Stomach (tissue), 8 donors: ENCODE measurements at regions not wholly inside any gene's neighbourhood (a gene's known extent, or its start where the extent isn't known, plus 50 kb on each side); places are given as distances from the start of the nearest gene placed in this dataset.

Experiments used
- DNase-seq, 2 donors: peaks; one replicate each; pipeline versions ENCODE4 v3.0.0 to v3.0.0-alpha.2; 2013 to 2019
- H3K27ac ChIP-seq, 5 donors: fragments of 200-600 bp in 4 of 5; sonication (generic) in 4 of 5; one replicate each; pipeline ENCODE4 v1.5.1; 2013 to 2019; ENCODE audit warnings: mild to moderate bottlenecking in 1 of 5, moderate library complexity in 1 of 5
- H3K27me3 ChIP-seq, 3 donors: fragments of 200-600 bp; sonication (generic); one replicate each; pipeline ENCODE4 v1.5.1; 2017 to 2019; ENCODE audit warnings: mixed run types in 1 of 3
- H3K36me3 ChIP-seq, 4 donors: fragments of 200-600 bp; sonication (generic); 1 replicate in 3 of 4; 2 replicates in 1 of 4; pipeline ENCODE4 v1.5.1; 2016 to 2019
- H3K4me1 ChIP-seq, 4 donors: fragments of 200-600 bp; sonication (generic); one replicate each; pipeline ENCODE4 v1.5.1; 2016 to 2019
- H3K4me3 ChIP-seq, 4 donors: fragments of 200-600 bp; sonication (generic) in 3 of 4; one replicate each; pipeline ENCODE4 v1.5.1; 2016 to 2019; ENCODE audit warnings: mild to moderate bottlenecking in 1 of 4
- H3K9me3 ChIP-seq, 4 donors: fragments of 200-600 bp; sonication (generic); one replicate each; pipeline ENCODE4 v1.5.1; 2016 to 2019
- EP300 ChIP-seq: sonication (generic); formaldehyde crosslinking; IDR thresholded peaks from one replicate; pipeline ENCODE4 v1.6.1; 2017; ENCODE audit warnings: antibody characterized with exemption
- POLR2A ChIP-seq, 4 donors: fragments of 450-650 bp; IDR thresholded peaks; one replicate each; pipeline ENCODE4 v1.6.1; 2016; ENCODE audit warnings: antibody characterized with exemption in 4 of 4, control low read depth in 2 of 4, mild to moderate bottlenecking in 1 of 4, moderate library complexity in 1 of 4
- POLR2AphosphoS5 ChIP-seq, 3 donors: sonication (generic); formaldehyde crosslinking; IDR thresholded peaks; one replicate each; pipeline ENCODE4 v1.6.1; 2016; ENCODE audit warnings: antibody characterized with exemption in 3 of 3
- WGBS, 5 donors: extraction: QIAGEN DNeasy Blood & Tissue Kit in 3 of 5; methylation state at CpG; one replicate each; pipeline versions ENCODE4 v1.1.5 to v1.1.7; 2013 to 2018; 5-methylcytosine and 5-hydroxymethylcytosine counted together
- intact Hi-C: fragments of 100-400 bp; cut with DNase I; formaldehyde crosslinking; loops from one replicate; pipeline ENCODE4 v1.15.1; 2023; ENCODE audit warnings: low total_unique reads
- TF ChIP-seq, protein P1 (sequence below), 7 experiments: fragments of 450-650 bp in 4 of 7; fragments of 200-600 bp in 3 of 7; sonication (generic) in 3 of 7; IDR thresholded peaks; one replicate each; pipeline ENCODE4 v1.5.1; 2016 to 2019; ENCODE audit warnings: antibody characterized with exemption in 7 of 7, control low read depth in 2 of 7, mild to moderate bottlenecking in 1 of 7
- donor health status: healthy with polysubstance abuse.
- donor health status: Bipolar disorder and iron deficiency.
- donor health status: healthy.

DNA sequence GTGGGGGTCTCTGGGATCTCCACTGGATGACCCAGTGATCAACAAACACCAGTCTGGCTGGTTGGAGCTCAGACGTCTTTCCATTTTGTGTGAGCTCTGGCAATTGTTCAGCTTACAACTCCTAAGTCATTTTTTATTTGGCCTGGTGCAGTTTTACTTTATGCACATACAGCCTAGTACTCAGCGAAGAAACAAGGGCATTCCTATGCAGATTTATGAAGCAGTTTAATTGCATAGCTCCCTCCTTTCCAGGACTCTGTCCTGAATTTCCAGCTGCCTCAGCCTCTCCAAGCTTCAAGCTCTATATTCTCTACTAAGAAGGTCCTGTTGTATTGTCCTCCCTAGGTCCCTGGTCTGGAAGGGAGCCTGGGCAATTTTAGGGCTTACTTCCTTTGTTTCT is 145.6 kb upstream of the GALNT17 start:
- no peak overlapping the region for H3K4me3 ChIP-seq
- H3K27me3 ChIP-seq: no peaks in the 10 kb centered on the region
- H3K4me1 ChIP-seq: no peaks in the 10 kb centered on the region
- TF ChIP-seq, protein P1, sequence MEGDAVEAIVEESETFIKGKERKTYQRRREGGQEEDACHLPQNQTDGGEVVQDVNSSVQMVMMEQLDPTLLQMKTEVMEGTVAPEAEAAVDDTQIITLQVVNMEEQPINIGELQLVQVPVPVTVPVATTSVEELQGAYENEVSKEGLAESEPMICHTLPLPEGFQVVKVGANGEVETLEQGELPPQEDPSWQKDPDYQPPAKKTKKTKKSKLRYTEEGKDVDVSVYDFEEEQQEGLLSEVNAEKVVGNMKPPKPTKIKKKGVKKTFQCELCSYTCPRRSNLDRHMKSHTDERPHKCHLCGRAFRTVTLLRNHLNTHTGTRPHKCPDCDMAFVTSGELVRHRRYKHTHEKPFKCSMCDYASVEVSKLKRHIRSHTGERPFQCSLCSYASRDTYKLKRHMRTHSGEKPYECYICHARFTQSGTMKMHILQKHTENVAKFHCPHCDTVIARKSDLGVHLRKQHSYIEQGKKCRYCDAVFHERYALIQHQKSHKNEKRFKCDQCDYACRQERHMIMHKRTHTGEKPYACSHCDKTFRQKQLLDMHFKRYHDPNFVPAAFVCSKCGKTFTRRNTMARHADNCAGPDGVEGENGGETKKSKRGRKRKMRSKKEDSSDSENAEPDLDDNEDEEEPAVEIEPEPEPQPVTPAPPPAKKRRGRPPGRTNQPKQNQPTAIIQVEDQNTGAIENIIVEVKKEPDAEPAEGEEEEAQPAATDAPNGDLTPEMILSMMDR (IDR thresholded peaks at IDR 0.05): no peak
- TF ChIP-seq EP300 (no peak), POLR2A (IDR thresholded peaks at IDR 0.05) (no peak), POLR2AphosphoS5 (IDR thresholded peaks at IDR 0.05) (no peak)
- 73 to 85% (median 76%) methylated on average over 2 of the region's 2 CpGs for WGBS, 5 donors
- no peak overlapping the region for H3K27ac ChIP-seq
- intact Hi-C loops: no loop called here
- no peaks in the 10 kb centered on the region for H3K9me3 ChIP-seq
- no peak for DNase-seq
- H3K36me3 ChIP-seq: no peaks in the 10 kb centered on the region

DNA sequence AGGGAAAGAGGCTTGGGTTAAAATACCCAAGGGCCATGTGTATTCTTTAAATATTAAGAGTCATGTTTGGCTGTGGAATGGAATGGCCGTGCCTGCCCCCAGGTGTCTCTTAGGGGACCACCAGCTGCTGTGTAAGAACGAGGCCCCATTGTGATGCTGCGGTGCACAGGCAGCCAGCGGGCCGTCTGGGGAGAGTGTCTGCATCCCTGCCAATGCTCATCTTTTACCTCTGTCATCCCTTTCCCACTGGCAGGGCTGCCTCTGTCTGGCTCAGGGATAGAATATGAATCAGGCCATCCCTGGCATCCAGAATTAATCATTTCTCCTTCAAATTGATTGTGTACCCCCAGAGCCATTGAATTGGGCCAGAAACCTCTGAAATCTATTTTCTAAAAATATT is 137.8 kb upstream of the GALNT17 start:
- H3K27me3 ChIP-seq: no peaks in the 10 kb centered on the region
- no peak overlapping the region for H3K27ac ChIP-seq
- TF ChIP-seq POLR2A (IDR thresholded peaks at IDR 0.05) (no peak), POLR2AphosphoS5 (IDR thresholded peaks at IDR 0.05) (no peak), EP300 (no peak)
- TF ChIP-seq, protein P1 (IDR thresholded peaks at IDR 0.05): no peak
- no peaks in the 10 kb centered on the region for H3K4me1 ChIP-seq
- intact Hi-C loops: no loop called here
- H3K9me3 ChIP-seq: peaks cover 0 to 7% (median 0%) of the 10 kb centered on the region in 4 donors
- no peak for DNase-seq
- no peak overlapping the region for H3K4me3 ChIP-seq
- 69 to 81% (median 76%) methylated on average over 5 of the region's 5 CpGs for WGBS, 5 donors
- no peaks in the 10 kb centered on the region for H3K36me3 ChIP-seq

DNA sequence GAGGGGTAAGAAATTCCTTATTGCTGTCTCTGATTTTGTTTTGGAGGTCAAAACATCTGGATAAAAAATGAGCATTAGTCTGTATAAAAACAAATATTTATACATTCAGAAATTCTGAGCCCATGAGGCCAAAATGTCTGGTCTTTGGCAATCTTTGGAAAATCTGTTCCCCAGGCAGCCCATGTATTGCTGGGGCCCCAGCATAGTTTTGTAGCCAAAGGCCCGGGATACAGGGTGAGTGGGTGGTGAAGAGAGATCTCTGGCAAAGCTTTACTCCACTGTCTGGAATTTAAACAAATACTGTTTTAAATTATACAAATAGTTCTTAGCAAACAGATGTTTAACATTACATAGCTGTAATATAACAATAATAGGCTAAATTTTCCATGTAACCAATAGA is 134.7 kb upstream of the GALNT17 start:
- Histone ChIP-seq H3K36me3 (no peaks in the 10 kb centered on the region), H3K27ac (no peak overlapping the region), H3K4me1 (no peaks in the 10 kb centered on the region), H3K9me3 (peaks cover 0 to 7% (median 0%) of the 10 kb centered on the region in 4 donors), H3K27me3 (no peaks in the 10 kb centered on the region), H3K4me3 (no peak overlapping the region)
- intact Hi-C loops: no loop called here
- DNase-seq: peak in 1 of 2 donors; percentile 79
- TF ChIP-seq EP300: no peak
- no peak for TF ChIP-seq POLR2AphosphoS5 (IDR thresholded peaks at IDR 0.05)
- TF ChIP-seq POLR2A (IDR thresholded peaks at IDR 0.05): no peak
- TF ChIP-seq, protein P1 (IDR thresholded peaks at IDR 0.05): no peak
- WGBS, 5 donors: 40 to 65% (median 64%) methylated on average over 1 of the region's 1 CpG

DNA sequence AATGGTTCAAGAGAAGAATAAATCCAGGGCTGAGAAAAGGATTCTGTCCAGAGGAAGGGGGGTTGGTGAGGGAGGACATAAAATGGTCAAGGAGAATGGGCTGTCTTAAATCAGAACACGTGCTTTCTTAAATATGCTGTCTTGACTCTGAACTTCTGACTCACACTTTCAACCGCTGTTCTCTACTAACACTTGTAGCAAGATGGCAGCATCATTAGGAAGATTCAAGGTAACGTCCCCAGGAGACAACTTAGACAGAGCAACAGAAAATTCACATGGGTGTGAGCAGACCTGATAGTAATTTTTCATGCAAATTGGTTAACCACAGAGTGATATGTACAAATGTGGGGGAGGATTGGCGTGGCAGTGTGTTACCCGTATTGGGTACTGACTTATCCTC is 126.8 kb upstream of the GALNT17 start:
- TF ChIP-seq, protein P1 (IDR thresholded peaks at IDR 0.05): no peak
- TF ChIP-seq POLR2AphosphoS5 (IDR thresholded peaks at IDR 0.05) (no peak), EP300 (no peak), POLR2A (IDR thresholded peaks at IDR 0.05) (no peak)
- H3K27me3 ChIP-seq: no peaks in the 10 kb centered on the region
- whole genome bisulfite sequencing, 5 donors: 58 to 71% (median 65%) methylated on average over 5 of the region's 5 CpGs
- H3K4me3 ChIP-seq: no peak overlapping the region
- H3K36me3 ChIP-seq: no peaks in the 10 kb centered on the region
- no peak for DNase-seq
- H3K9me3 ChIP-seq: peaks cover 0 to 16% (median 4%) of the 10 kb centered on the region in 4 donors
- intact Hi-C loops: no loop called here
- H3K27ac ChIP-seq: no peak overlapping the region
- H3K4me1 ChIP-seq: no peaks in the 10 kb centered on the region
